Cardiac fibroblast (primary cell): ENCODE measurements at regions not wholly inside any gene's neighbourhood (a gene's known extent, or its start where the extent isn't known, plus 50 kb on each side); places are given as distances from the start of the nearest gene placed in this dataset.

Experiments
- DNase-seq, 2 donors: peaks; one replicate each; pipeline versions ENCODE4 v3.0.0 to v3.0.0-alpha.2; 2010; ENCODE audit warnings: low read depth in 2 of 2
- H3K4me3 ChIP-seq, 2 donors: replicated peaks in 1 of 2; 1 replicate in 1 of 2; 2 replicates in 1 of 2; pipeline ENCODE4 v1.5.1; 2011; ENCODE audit warnings: low read depth in 2 of 2, low read length in 2 of 2, mild to moderate bottlenecking in 2 of 2, moderate library complexity in 1 of 2
- TF ChIP-seq, protein P1 (sequence below): IDR thresholded peaks from one replicate; pipeline ENCODE4 v1.5.1; 2011; ENCODE audit warnings: low read depth, mild to moderate bottlenecking, low read length, inconsistent platforms

DNA sequence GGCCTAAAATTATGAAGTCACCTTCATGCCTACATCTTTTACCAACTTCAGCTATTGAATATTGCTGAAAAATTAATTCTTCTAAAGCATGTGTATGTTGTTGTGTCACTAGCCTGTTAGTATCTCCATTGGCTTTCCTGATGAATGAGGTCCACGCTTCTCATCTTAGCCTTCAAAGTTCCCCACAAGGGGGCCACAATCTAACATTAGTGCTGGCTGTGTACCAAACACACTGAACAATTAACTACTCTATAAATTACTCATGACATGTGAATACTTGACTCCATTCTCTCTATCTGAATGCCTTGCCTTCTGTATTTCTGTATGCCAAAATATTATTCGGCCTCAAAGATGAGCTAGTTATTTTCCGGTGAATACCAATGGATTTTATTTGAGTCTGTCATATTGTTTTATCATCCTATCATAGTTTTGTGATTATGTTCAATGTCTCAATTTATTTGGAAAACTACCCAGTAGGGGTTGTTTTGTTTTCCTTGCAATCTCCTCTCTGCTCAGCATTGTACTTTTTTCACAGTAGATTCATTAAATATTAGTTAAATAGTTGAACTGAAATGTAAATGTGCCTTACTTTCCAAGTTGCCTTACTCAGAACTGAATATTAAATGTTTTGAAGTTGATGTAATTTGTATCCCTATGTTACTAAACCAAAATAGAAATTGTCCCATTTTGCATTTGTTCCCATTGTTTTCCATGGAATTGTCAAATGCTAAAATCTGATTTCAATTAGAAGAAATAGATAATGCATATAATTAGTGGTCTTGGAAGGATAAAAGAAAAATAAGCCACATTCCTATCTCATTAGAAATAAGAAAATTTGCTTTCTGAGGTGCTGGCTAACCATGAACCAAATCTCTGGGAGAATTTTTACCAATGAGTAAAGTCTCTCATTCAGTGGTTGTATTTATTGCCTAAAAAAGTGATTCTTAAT lies 208.4 kb upstream of the COL3A1 start:
- DNase-seq = peak; percentile 48 to 75
- H3K4me3 ChIP-seq = no peak overlapping the region

DNA sequence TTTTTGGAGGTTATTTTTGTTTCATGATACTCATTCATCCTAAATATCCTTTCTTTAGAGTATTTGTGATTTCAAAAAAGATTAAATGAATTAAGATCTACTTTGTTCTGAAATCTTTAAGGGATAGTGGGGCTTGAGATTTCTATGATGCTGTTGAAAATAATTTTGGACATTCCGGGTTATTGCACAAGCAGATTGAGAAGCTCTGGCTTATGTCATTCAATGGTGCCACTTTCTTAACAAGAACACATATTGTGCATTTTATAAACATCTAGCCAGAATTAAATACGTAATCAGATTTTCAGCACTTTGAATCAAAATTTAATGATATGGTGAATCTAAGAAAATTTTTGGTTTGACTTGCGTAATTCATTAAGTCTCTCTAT lies 207.7 kb upstream of the COL3A1 start:
- TF ChIP-seq, protein P1, sequence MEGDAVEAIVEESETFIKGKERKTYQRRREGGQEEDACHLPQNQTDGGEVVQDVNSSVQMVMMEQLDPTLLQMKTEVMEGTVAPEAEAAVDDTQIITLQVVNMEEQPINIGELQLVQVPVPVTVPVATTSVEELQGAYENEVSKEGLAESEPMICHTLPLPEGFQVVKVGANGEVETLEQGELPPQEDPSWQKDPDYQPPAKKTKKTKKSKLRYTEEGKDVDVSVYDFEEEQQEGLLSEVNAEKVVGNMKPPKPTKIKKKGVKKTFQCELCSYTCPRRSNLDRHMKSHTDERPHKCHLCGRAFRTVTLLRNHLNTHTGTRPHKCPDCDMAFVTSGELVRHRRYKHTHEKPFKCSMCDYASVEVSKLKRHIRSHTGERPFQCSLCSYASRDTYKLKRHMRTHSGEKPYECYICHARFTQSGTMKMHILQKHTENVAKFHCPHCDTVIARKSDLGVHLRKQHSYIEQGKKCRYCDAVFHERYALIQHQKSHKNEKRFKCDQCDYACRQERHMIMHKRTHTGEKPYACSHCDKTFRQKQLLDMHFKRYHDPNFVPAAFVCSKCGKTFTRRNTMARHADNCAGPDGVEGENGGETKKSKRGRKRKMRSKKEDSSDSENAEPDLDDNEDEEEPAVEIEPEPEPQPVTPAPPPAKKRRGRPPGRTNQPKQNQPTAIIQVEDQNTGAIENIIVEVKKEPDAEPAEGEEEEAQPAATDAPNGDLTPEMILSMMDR = no peak
- DNase-seq = peak; percentile 3 to 48
- H3K4me3 ChIP-seq = no peak overlapping the region

More for the DNA sequence above, 208.4 kb upstream of the COL3A1 start:
- TF ChIP-seq, protein P1 = peak; percentile 51

DNA sequence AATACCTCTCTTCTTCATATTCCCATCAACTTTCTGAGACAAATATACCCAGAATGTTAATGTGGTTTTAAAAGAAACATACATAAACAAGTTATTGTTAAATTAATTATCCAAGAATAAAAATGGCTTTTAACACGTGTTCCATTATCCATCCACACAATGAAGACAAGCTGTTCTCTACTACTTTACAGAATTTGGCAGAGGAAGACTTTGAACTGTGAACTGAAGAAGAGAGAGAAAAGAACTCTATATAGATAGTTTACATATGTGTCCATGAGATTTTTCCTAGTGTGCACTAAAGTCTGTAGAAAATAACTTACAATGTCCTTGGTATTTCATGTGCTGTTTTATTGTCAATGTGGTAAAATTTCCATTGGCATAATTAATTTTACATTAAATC lies 207.0 kb upstream of the COL3A1 start:
- TF ChIP-seq, protein P1 = no peak
- no peak overlapping the region for H3K4me3 ChIP-seq
- DNase-seq = no peak

DNA sequence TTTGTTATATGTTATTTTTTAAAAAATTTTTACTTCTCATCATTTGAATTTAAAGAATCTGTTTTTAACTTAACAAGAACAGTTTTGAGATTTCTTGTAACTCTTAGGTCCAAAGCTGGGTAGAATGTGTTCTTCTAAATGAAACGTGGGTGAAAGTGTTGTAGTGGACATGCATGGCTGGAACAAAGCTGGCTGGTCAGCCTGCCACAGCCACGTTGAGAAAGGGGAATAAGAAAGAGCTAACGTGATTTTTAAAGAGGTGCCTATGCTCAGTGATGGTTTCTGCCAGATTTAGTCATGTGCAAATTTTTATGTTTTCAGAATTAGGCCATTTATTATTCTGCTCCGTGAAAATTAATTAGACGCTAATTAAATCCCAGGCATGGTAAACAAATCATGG lies 203.9 kb upstream of the COL3A1 start:
- no peak overlapping the region for H3K4me3 ChIP-seq
- TF ChIP-seq, protein P1 = no peak
- no peak for DNase-seq

DNA sequence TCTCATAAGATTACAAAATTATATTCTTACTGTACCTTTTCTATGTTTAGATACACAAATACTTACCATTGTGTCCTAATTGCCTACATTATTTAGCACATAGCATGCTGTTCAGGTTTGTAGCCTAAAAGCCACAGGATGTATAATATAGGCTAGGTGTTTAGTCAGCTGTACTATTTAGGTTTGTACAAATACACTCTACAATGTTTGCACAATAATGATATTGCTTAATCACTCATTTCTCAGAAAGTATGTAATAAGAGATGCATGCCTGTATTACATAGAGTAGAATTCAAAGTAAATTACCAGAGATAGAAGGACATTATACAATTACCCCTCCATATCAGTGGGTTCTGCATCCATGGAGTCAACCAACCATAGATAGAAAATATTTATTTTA lies 201.1 kb upstream of the COL3A1 start:
- TF ChIP-seq, protein P1 = no peak
- peak; percentile 59 to 85 for DNase-seq
- H3K4me3 ChIP-seq = no peak overlapping the region

DNA sequence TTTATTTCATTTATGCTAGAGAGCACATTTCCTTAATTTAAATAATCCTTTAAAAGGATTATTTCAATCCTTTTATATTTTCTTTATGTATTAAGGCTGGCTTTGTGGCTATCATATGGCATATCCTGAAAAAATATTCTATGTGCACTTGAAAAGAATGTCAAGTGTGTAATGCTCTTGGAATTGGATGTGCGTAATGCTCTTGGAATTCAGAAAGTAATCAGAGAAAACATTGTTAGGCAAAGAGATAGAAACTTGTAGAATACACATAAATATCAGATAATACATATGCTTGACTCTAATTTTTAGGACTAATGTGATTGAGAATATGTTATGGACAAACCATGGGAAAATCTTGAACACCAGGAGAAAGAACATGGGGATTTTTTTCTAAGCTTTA lies 197.5 kb upstream of the COL3A1 start:
- DNase-seq = peak; percentile 70 to 88
- TF ChIP-seq, protein P1 = no peak
- H3K4me3 ChIP-seq = no peak overlapping the region
